ENCODE measurements at regions not wholly inside any gene's neighbourhood (a gene's known extent, or its start where the extent isn't known, plus 50 kb on each side); places are given as distances from the start of the nearest gene placed in this dataset.

- DNase-seq = no peak
Measured at GRCh38 chr14:51400139-51400538, 160.1 kb downstream of the TMX1 start.

GRCh38 chr14:51401272-51401671 lies 161.2 kb downstream of the TMX1 start:
- DNase-seq = no peak

GRCh38 chr14:51401756-51402155 lies 161.7 kb downstream of the TMX1 start:
- peak; percentile 38 for DNase-seq

GRCh38 chr14:51410897-51411296 lies 170.8 kb downstream of the TMX1 start:
- no peak for DNase-seq

- DNase-seq = no peak
Measured at GRCh38 chr14:51419685-51420084, 179.6 kb downstream of the TMX1 start.

- no peak for DNase-seq
Measured at GRCh38 chr14:51422704-51423103, 182.7 kb downstream of the TMX1 start.

GRCh38 chr14:51424041-51424440 lies 184.0 kb downstream of the TMX1 start:
- DNase-seq = no peak

GRCh38 chr14:51424561-51425251 lies 184.7 kb downstream of the TMX1 start:
- DNase-seq = no peak

GRCh38 chr14:51428981-51429380 lies 188.9 kb downstream of the TMX1 start:
- no peak for DNase-seq

GRCh38 chr14:51430079-51430478 lies 190.0 kb downstream of the TMX1 start:
- no peak for DNase-seq

- no peak for DNase-seq
Measured at GRCh38 chr14:51430633-51431032, 190.6 kb downstream of the TMX1 start.

GRCh38 chr14:51431033-51431709 lies 191.1 kb downstream of the TMX1 start:
- no peak for DNase-seq

- no peak for DNase-seq
Measured at GRCh38 chr14:51431741-51432140, 191.7 kb downstream of the TMX1 start.

GRCh38 chr14:51432302-51432948 lies 192.4 kb downstream of the TMX1 start:
- DNase-seq = no peak

GRCh38 chr14:51436630-51437029 lies 196.6 kb downstream of the TMX1 start:
- DNase-seq = no peak

GRCh38 chr14:51439896-51440295 lies 199.8 kb downstream of the TMX1 start:
- no peak for DNase-seq

GRCh38 chr14:51441001-51441400 lies 201.0 kb downstream of the TMX1 start:
- peak; percentile 37 for DNase-seq

GRCh38 chr14:51442513-51443175 lies 202.6 kb downstream of the TMX1 start:
- peak; percentile 97 for DNase-seq

- DNase-seq = peak; percentile 21
Measured at GRCh38 chr14:51443195-51444018, 203.4 kb downstream of the TMX1 start.

- DNase-seq = no peak
Measured at GRCh38 chr14:51444353-51445000, 204.4 kb downstream of the TMX1 start.

- no peak for DNase-seq
Measured at GRCh38 chr14:51445001-51445390, 204.9 kb downstream of the TMX1 start.

- no peak for DNase-seq
Measured at GRCh38 chr14:51446771-51447170, 204.9 kb upstream of the FRMD6 start.

Data from NCI-H226 (cell line).